Brain microvascular endothelial cell (primary cell): ENCODE measurements at regions not wholly inside any gene's neighbourhood (a gene's known extent, or its start where the extent isn't known, plus 50 kb on each side); places are given as distances from the start of the nearest gene placed in this dataset.

ENCODE experiments used
- DNase-seq: peaks from one replicate; pipeline ENCODE4 v3.0.0-alpha.2; 2020
- H3K27ac ChIP-seq: fragments of 250-450 bp; sonication (Bioruptor Pico); 2 replicates; pipeline ENCODE4 v1.5.1; 2020; ENCODE audit warnings: mild to moderate bottlenecking, moderate library complexity
- H3K27me3 ChIP-seq: fragments of 250-450 bp; sonication (Bioruptor Pico); replicated peaks from 2 replicates; pipeline ENCODE4 v1.5.1; 2020; ENCODE audit warnings: mild to moderate bottlenecking
- H3K36me3 ChIP-seq: fragments of 250-450 bp; sonication (Bioruptor Pico); replicated peaks from 2 replicates; pipeline ENCODE4 v1.5.1; 2020; ENCODE audit warnings: mild to moderate bottlenecking
- H3K4me3 ChIP-seq: 2 replicates; pipeline ENCODE4 v1.5.1; 2011; ENCODE audit warnings: low read depth, mild to moderate bottlenecking, control low read depth, low read length, moderate library complexity
- CTCF ChIP-seq: IDR thresholded peaks from 2 replicates; pipeline ENCODE4 v1.5.1; 2011; ENCODE audit warnings: low read depth, mild to moderate bottlenecking, moderate library complexity, low read length, control low read depth, inconsistent platforms; ENCODE audit errors: missing control alignments
- in situ Hi-C: cut with HindIII; loops from 2 replicates; pipeline ENCODE4 v1.10.0; 2017; ENCODE audit warnings: low sequenced_read_pairs, low pct_ligation_motif_present

- H3K4me3 ChIP-seq, result no peak overlapping the region
- in situ Hi-C loops, result no loop called here
- DNase-seq, result no peak
- H3K27me3 ChIP-seq, result no peaks in the 10 kb centered on the region
- H3K27ac ChIP-seq, result no peak overlapping the region
- H3K36me3 ChIP-seq, result no peaks in the 10 kb centered on the region
- no peak for TF ChIP-seq CTCF
Measured at GRCh38 chr1:98478121-98478520, 183.4 kb upstream of the SNX7 start.

- no peak for TF ChIP-seq CTCF
- no peak for DNase-seq
- no peak overlapping the region for H3K27ac ChIP-seq
- in situ Hi-C loops, result loop anchor here (25.0 kb wide), 1 partner anchor 411 kb away; no protein-coding TSS in a partner anchor
- no peaks in the 10 kb centered on the region for H3K36me3 ChIP-seq
- no peaks in the 10 kb centered on the region for H3K27me3 ChIP-seq
- no peak overlapping the region for H3K4me3 ChIP-seq
Measured at GRCh38 chr1:98472878-98473277, 188.6 kb upstream of the SNX7 start.

- DNase-seq, result no peak
- in situ Hi-C loops, result loop anchor here (25.0 kb wide), 1 partner anchor 409 kb away; no protein-coding TSS in a partner anchor
- H3K27ac ChIP-seq, result no peak overlapping the region
- no peaks in the 10 kb centered on the region for H3K27me3 ChIP-seq
- no peak overlapping the region for H3K4me3 ChIP-seq
- H3K36me3 ChIP-seq, result no peaks in the 10 kb centered on the region
- no peak for TF ChIP-seq CTCF
Measured at GRCh38 chr1:98471633-98472032, 189.9 kb upstream of the SNX7 start.

DNA sequence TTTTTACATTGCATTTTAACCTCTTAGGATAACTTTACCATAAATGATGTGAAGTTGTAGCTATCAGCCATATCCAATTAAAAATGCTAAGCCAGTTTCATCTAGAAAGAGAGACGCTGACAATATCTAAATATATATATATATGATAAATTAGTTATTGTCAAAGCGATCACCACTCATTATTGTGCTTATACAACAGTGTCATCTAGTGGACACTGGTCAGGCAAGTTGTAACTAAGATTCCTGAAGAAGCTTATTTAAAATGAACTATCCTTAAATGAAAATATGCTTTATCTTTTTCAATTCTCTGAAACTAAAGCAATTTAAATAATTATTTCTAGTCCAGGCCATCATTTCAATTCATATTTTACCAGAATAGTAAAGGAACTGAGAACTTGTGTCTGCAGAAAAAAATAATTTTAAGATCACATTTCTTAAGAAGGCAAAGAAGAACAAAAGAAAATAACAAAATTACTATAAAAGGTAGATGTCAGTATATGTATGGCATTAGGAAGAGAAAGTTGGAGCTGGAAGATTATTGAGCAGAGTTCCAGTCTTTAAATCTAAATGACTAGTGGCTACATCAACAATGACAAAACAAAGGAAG, 193.3 kb upstream of the SNX7 start:
- no peaks in the 10 kb centered on the region for H3K36me3 ChIP-seq
- no peak overlapping the region for H3K27ac ChIP-seq
- peak; percentile 62 for TF ChIP-seq CTCF
- peak; percentile 59 for DNase-seq
- H3K4me3 ChIP-seq, result no peak overlapping the region
- H3K27me3 ChIP-seq, result no peaks in the 10 kb centered on the region
- in situ Hi-C loops, result loop anchor here (25.0 kb wide), 1 partner anchor 406 kb away; no protein-coding TSS in a partner anchor

DNA sequence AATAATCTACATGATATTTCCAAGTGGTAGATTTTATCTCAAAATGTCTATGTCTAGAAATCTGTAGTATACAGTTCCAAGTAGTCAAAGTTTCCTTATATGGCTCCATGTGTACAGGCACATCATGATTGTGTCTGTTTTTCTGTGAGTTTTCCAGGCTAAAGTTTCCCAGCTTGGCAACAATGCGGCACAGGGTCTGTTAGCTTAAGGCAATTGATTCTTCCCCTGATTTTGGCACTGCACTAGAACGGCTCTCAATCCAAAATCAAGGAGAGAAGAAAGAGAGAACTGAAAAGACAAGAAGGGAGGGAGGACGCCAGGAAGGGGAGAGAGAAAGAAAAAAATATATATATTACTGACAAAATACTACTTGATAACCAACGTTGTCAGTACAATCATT, 193.9 kb upstream of the SNX7 start:
- H3K27me3 ChIP-seq, result no peaks in the 10 kb centered on the region
- TF ChIP-seq CTCF, result no peak
- H3K4me3 ChIP-seq, result no peak overlapping the region
- in situ Hi-C loops, result loop anchor here (25.0 kb wide), 1 partner anchor 405 kb away; no protein-coding TSS in a partner anchor
- no peak overlapping the region for H3K27ac ChIP-seq
- DNase-seq, result no peak
- H3K36me3 ChIP-seq, result no peaks in the 10 kb centered on the region

DNA sequence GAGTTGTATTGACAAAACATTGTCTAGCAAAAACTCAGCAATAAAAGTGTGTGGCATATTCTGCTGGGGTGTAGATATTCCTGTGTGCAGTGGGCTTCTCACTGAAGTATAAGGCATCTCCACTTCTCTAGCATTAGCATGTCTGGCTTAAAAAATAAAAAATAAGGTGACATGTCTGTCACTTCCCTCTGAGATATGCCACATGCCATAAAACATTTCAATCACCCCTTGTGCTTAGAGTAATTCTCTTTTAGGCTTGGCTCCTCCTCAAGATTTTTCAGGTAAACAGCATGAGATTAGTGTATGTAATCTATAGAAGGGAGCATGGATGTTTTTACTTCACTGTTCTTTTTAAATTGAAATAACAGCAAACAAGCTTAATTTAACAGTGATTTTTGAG, 194.4 kb upstream of the SNX7 start:
- H3K4me3 ChIP-seq, result no peak overlapping the region
- in situ Hi-C loops, result loop anchor here (25.0 kb wide), 1 partner anchor 405 kb away; no protein-coding TSS in a partner anchor
- no peak overlapping the region for H3K27ac ChIP-seq
- H3K27me3 ChIP-seq, result no peaks in the 10 kb centered on the region
- H3K36me3 ChIP-seq, result no peaks in the 10 kb centered on the region
- no peak for DNase-seq
- no peak for TF ChIP-seq CTCF
